ENCODE measurements at regions not wholly inside any gene's neighbourhood (a gene's known extent, or its start where the extent isn't known, plus 50 kb on each side); places are given as distances from the start of the nearest gene placed in this dataset.
"Not testable (repeated sequence)": the region's sequence is repeated elsewhere in the genome, so short reads cannot be mapped to it uniquely, and the experiment has no call there.

DNA sequence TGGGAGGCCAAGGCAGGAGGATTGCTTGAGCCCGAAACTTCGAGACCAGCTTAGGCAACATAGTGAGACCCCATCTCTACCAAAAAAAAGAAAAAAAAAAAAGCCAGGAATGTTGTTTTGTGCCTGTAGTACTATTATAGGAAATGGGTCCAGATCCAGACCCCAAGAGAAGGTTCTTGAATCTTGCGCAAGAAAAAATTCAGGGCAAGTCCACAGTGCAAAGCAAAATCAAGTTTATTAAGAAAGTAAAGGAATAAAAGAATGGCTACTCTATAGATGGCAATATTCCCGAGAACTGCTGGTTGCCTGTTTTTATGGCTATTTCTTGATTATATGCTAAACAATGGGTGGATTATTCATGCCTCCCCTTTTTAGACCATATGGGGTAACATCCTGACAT is 51.2 kb upstream of the RDX start:
- Histone ChIP-seq H2BK120ac (ENCODE audit: low read depth, low read length) (no peak overlapping the region), H3K4ac (ENCODE audit: low read depth in 1 of 2, low read length in 2 of 2) (no peak overlapping the region), H3K23ac (ENCODE audit: low read length in 2 of 2) (no peak overlapping the region), H3K9me3 (ENCODE audit: control insufficient read depth, low read length) (no peaks in the 10 kb centered on the region), H3K27me3 (ENCODE audit: control insufficient read depth in 1 of 2, insufficient read depth in 1 of 2, low read length in 2 of 2) (no peaks in the 10 kb centered on the region), H3K14ac (ENCODE audit: low read length in 2 of 2) (no peak overlapping the region), H3K4me1 (ENCODE audit: control insufficient read depth, insufficient read depth, low read depth, low read length) (no peaks in the 10 kb centered on the region), H2BK12ac (ENCODE audit: low read length in 2 of 2) (no peak overlapping the region), H3K9ac (ENCODE audit: low read length) (no peak overlapping the region), H4K8ac (ENCODE audit: low read length) (no peak overlapping the region), H3K4me3 (ENCODE audit: insufficient read depth in 1 of 2, low read depth in 1 of 2, low read length in 2 of 2) (no peak overlapping the region), H2BK5ac (ENCODE audit: low read depth, low read length, poor library complexity, severe bottlenecking) (no peak overlapping the region), H3K18ac (ENCODE audit: low read depth in 1 of 2, low read length in 2 of 2) (no peak overlapping the region), H2AFZ (ENCODE audit: low read depth, low read length) (no peak overlapping the region), H3K27ac (ENCODE audit: low read length, poor library complexity, severe bottlenecking) (no peak overlapping the region), H2BK15ac (ENCODE audit: low read depth, poor library complexity, severe bottlenecking) (no peak overlapping the region), H3K36me3 (ENCODE audit: control insufficient read depth in 1 of 2, insufficient read depth in 2 of 2, low read depth in 1 of 2, low read length in 2 of 2) (no peaks in the 10 kb centered on the region), H4K91ac (ENCODE audit: low read length) (no peak overlapping the region), H3K79me1 (replicated peaks; ENCODE audit: low read length, poor library complexity, severe bottlenecking) (no peaks in the 10 kb centered on the region), H3K4me2 (ENCODE audit: low read length, poor library complexity, severe bottlenecking) (no peak overlapping the region), H2AK5ac (ENCODE audit: low read length, severe bottlenecking) (no peak overlapping the region)
- no peak for DNase-seq
- 100% methylated on average over 2 of the region's 4 CpGs for WGBS

DNA sequence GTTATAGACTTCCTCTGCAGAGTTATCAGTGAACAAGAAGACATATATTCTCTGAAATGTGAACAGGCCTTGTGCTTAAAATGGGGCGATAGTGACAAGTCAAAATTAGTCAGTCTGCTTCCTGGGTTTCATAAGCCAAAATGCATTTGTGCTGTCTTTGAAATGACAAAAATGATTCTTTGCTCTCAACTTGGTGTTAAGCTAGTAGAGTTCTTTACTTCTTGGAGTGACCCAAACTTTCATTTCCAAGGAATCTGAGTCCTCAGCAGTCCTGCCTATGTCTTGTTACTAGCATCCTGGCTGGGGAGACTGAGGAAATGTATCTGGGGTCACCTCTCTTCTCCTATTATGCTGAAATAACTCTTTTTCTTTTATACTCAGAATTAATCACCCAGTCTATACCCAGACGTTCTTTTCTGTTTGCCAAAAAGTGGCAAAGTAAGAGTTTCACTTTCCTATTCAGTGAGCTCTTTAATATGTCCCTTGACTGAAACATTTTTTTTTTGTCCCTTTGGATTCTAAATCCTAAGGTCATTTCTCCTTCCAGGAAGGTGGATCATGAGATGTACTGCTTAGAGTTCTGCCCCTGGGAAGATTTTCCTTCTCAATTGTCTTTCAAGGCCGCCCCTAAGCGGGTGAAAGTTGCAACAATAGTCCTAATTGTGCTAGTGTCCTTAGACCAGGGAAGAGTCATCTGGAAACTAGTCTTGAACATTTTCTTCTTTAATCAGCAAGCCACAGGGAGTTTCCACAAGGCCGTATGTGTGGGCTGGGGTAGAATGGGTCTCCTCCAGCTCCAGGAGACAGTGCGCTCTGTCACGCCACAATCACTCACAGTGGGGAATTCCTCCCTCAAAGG is 53.0 kb upstream of the RDX start:
- H3K4ac ChIP-seq (ENCODE audit: low read depth in 1 of 2, low read length in 2 of 2), result no peak overlapping the region
- H4K91ac ChIP-seq (ENCODE audit: low read length), result peak overlapping the region; percentile 67
- no peak overlapping the region for H2BK5ac ChIP-seq (ENCODE audit: low read depth, low read length, poor library complexity, severe bottlenecking)
- no peak overlapping the region for H3K4me3 ChIP-seq (ENCODE audit: insufficient read depth in 1 of 2, low read depth in 1 of 2, low read length in 2 of 2)
- H3K18ac ChIP-seq (ENCODE audit: low read depth in 1 of 2, low read length in 2 of 2), result no peak overlapping the region
- no peak overlapping the region for H2AK5ac ChIP-seq (ENCODE audit: low read length, severe bottlenecking)
- H2BK120ac ChIP-seq (ENCODE audit: low read depth, low read length), result no peak overlapping the region
- no peaks in the 10 kb centered on the region for H3K4me1 ChIP-seq (ENCODE audit: control insufficient read depth, insufficient read depth, low read depth, low read length)
- no peak overlapping the region for H2BK12ac ChIP-seq (ENCODE audit: low read length in 2 of 2)
- H3K4me2 ChIP-seq (ENCODE audit: low read length, poor library complexity, severe bottlenecking), result no peak overlapping the region
- H3K36me3 ChIP-seq (ENCODE audit: control insufficient read depth in 1 of 2, insufficient read depth in 2 of 2, low read depth in 1 of 2, low read length in 2 of 2), result no peaks in the 10 kb centered on the region
- H3K9me3 ChIP-seq (ENCODE audit: control insufficient read depth, low read length), result no peaks in the 10 kb centered on the region
- no peak overlapping the region for H3K23ac ChIP-seq (ENCODE audit: low read length in 2 of 2)
- H3K27me3 ChIP-seq (ENCODE audit: control insufficient read depth in 1 of 2, insufficient read depth in 1 of 2, low read length in 2 of 2), result no peaks in the 10 kb centered on the region
- no peak overlapping the region for H2BK15ac ChIP-seq (ENCODE audit: low read depth, poor library complexity, severe bottlenecking)
- no peaks in the 10 kb centered on the region for H3K79me1 ChIP-seq (replicated peaks; ENCODE audit: low read length, poor library complexity, severe bottlenecking)
- H4K8ac ChIP-seq (ENCODE audit: low read length), result no peak overlapping the region
- WGBS, result 95% methylated on average over 7 of the region's 7 CpGs
- no peak overlapping the region for H2AFZ ChIP-seq (ENCODE audit: low read depth, low read length)
- no peak for DNase-seq
- no peak overlapping the region for H3K27ac ChIP-seq (ENCODE audit: low read length, poor library complexity, severe bottlenecking)
- peak overlapping the region; percentile 19 for H3K9ac ChIP-seq (ENCODE audit: low read length)
- H3K14ac ChIP-seq (ENCODE audit: low read length in 2 of 2), result no peak overlapping the region

DNA sequence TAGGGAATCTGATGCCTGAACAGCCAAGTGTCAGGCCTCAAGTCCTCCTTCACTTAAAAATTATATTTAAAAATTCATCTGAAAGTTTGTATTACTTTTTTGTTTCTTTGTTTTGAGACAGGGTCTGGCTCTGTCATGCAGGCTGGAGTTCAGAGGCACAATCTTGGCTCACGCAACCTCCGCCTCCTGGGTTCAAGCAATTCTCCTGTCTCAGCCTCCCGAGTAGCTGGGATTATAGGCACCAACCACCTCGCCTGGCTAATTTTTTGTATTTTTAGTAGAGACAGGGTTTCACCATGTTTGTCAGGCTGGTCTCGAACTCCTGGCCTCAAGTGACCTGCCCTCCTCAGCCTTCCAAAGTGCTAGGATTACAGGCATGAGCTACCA is 53.6 kb upstream of the RDX start:
- not testable (repeated sequence) for H2AFZ ChIP-seq (ENCODE audit: low read depth, low read length); DNase-seq; H2BK12ac ChIP-seq (ENCODE audit: low read length in 2 of 2); H3K4ac ChIP-seq (ENCODE audit: low read depth in 1 of 2, low read length in 2 of 2); H3K4me1 ChIP-seq (ENCODE audit: control insufficient read depth, insufficient read depth, low read depth, low read length); H3K36me3 ChIP-seq (ENCODE audit: control insufficient read depth in 1 of 2, insufficient read depth in 2 of 2, low read depth in 1 of 2, low read length in 2 of 2); H3K4me2 ChIP-seq (ENCODE audit: low read length, poor library complexity, severe bottlenecking); H3K14ac ChIP-seq (ENCODE audit: low read length in 2 of 2); H2BK120ac ChIP-seq (ENCODE audit: low read depth, low read length); H3K9ac ChIP-seq (ENCODE audit: low read length); H2AK5ac ChIP-seq (ENCODE audit: low read length, severe bottlenecking); H3K23ac ChIP-seq (ENCODE audit: low read length in 2 of 2); H3K18ac ChIP-seq (ENCODE audit: low read depth in 1 of 2, low read length in 2 of 2); H3K4me3 ChIP-seq (ENCODE audit: insufficient read depth in 1 of 2, low read depth in 1 of 2, low read length in 2 of 2); H2BK5ac ChIP-seq (ENCODE audit: low read depth, low read length, poor library complexity, severe bottlenecking); H3K9me3 ChIP-seq (ENCODE audit: control insufficient read depth, low read length); H3K27me3 ChIP-seq (ENCODE audit: control insufficient read depth in 1 of 2, insufficient read depth in 1 of 2, low read length in 2 of 2); H2BK15ac ChIP-seq (ENCODE audit: low read depth, poor library complexity, severe bottlenecking); H3K79me1 ChIP-seq (replicated peaks; ENCODE audit: low read length, poor library complexity, severe bottlenecking); H3K27ac ChIP-seq (ENCODE audit: low read length, poor library complexity, severe bottlenecking); H4K8ac ChIP-seq (ENCODE audit: low read length)
- peak overlapping the region; percentile 67 for H4K91ac ChIP-seq (ENCODE audit: low read length)
- WGBS, result 97% methylated on average over 5 of the region's 5 CpGs

DNA sequence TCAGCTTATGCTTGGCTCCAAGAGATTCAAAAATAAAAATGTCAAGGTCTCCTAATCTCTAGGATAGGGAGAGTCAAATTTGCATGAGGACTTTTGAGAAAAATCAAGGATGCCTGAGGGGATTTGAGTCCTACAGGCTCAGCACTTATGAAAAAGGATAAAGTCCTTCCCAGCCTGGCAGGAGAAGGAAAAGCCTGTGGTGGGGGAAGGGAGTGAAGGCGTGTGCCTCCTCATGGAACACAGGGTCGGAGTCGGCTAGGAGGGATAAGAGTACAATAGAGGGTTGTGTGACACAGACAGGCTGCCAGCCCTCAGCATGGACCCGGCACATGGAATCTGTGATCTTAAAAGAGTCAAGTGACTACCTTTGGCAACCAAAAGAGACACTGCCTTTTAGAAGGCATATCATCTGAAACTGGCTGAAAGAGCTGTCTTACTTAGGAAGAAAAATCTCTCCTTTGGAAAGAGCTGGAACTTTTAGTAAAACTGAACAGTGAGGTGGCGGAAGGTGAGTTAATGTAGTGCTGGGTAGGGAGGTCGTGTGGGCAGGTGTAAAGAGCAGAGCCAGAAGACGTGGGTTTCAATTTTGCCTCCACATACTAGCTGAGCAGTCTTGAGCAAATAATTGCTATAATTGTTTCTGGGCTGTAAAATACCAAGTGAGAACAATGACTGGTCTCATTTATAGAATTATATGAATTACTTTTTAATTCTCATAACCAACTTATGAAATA is 58.8 kb upstream of the RDX start:
- Histone ChIP-seq H2AK5ac (ENCODE audit: low read length, severe bottlenecking) (no peak overlapping the region), H3K23ac (ENCODE audit: low read length in 2 of 2) (no peak overlapping the region), H2BK15ac (ENCODE audit: low read depth, poor library complexity, severe bottlenecking) (no peak overlapping the region), H3K36me3 (ENCODE audit: control insufficient read depth in 1 of 2, insufficient read depth in 2 of 2, low read depth in 1 of 2, low read length in 2 of 2) (no peaks in the 10 kb centered on the region), H3K27ac (ENCODE audit: low read length, poor library complexity, severe bottlenecking) (no peak overlapping the region), H3K4me2 (ENCODE audit: low read length, poor library complexity, severe bottlenecking) (no peak overlapping the region), H3K4me3 (ENCODE audit: insufficient read depth in 1 of 2, low read depth in 1 of 2, low read length in 2 of 2) (no peak overlapping the region), H3K4me1 (ENCODE audit: control insufficient read depth, insufficient read depth, low read depth, low read length) (peaks cover 3% of the 10 kb centered on the region), H3K9me3 (ENCODE audit: control insufficient read depth, low read length) (no peaks in the 10 kb centered on the region), H3K27me3 (ENCODE audit: control insufficient read depth in 1 of 2, insufficient read depth in 1 of 2, low read length in 2 of 2) (peaks cover 0 to 4% of the 10 kb centered on the region in 2 experiments), H2BK12ac (ENCODE audit: low read length in 2 of 2) (no peak overlapping the region), H3K9ac (ENCODE audit: low read length) (no peak overlapping the region), H3K18ac (ENCODE audit: low read depth in 1 of 2, low read length in 2 of 2) (peak overlapping the region in 1 of 2 experiments; percentile 11), H4K91ac (ENCODE audit: low read length) (no peak overlapping the region), H2BK5ac (ENCODE audit: low read depth, low read length, poor library complexity, severe bottlenecking) (no peak overlapping the region), H3K79me1 (replicated peaks; ENCODE audit: low read length, poor library complexity, severe bottlenecking) (no peaks in the 10 kb centered on the region), H2AFZ (ENCODE audit: low read depth, low read length) (peak overlapping the region; percentile 46), H3K14ac (ENCODE audit: low read length in 2 of 2) (no peak overlapping the region), H3K4ac (ENCODE audit: low read depth in 1 of 2, low read length in 2 of 2) (no peak overlapping the region), H4K8ac (ENCODE audit: low read length) (no peak overlapping the region), H2BK120ac (ENCODE audit: low read depth, low read length) (no peak overlapping the region)
- 63% methylated on average over 6 of the region's 7 CpGs for WGBS
- no peak for DNase-seq
